SK-N-SH (cell line): ENCODE measurements at regions not wholly inside any gene's neighbourhood (a gene's known extent, or its start where the extent isn't known, plus 50 kb on each side); places are given as distances from the start of the nearest gene placed in this dataset.

Experiments used
- CTCF ChIA-PET: fragments of 300-600, 350-600 bp; formaldehyde crosslinking; extraction: SDS; loops from one replicate; lab custom pipeline; 2021; lab: Yijun Ruan, JAX
- POLR2A ChIA-PET: fragments of 350-600 bp; sonication (Branson Sonifier 250); formaldehyde crosslinking; extraction: SDS; loops from one replicate; lab custom pipeline; 2020; ENCODE audit warnings: antibody characterized with exemption, inconsistent platforms; lab: Yijun Ruan, JAX
- DNase-seq: peaks from one replicate; pipeline ENCODE4 v3.0.0; 2012
- H2AFZ ChIP-seq: fragments of 200-600 bp; sonication (generic); 2 replicates; pipeline ENCODE4 v1.8.1; 2016; ENCODE audit warnings: antibody characterized with exemption, mild to moderate bottlenecking, low read depth
- H3F3A ChIP-seq: fragments of 200-600 bp; sonication (generic); replicated peaks from 2 replicates; pipeline ENCODE3; 2016; ENCODE audit warnings: antibody characterized with exemption, mild to moderate bottlenecking; ENCODE audit not compliant: insufficient read depth
- H3K27ac ChIP-seq, 2 experiments: fragments of 200-500 bp in 1 of 2; fragments of 200-600 bp in 1 of 2; sonication (Bioruptor generic) in 1 of 2; sonication (generic), shearing (Covaris generic) in 1 of 2; 2 replicates each; pipeline versions ENCODE4 v1.5.1 to v1.6.1; 2014 to 2016; ENCODE audit warnings: low read depth in 2 of 2, inconsistent platforms in 1 of 2, low read length in 1 of 2, mild to moderate bottlenecking in 1 of 2, mixed read lengths in 1 of 2
- H3K27me3 ChIP-seq: fragments of 200-600 bp; sonication (generic), shearing (Covaris generic); 2 replicates; pipeline ENCODE4 v1.6.1; 2016; ENCODE audit warnings: mixed run types; ENCODE audit not compliant: insufficient read depth
- H3K36me3 ChIP-seq, 2 experiments: fragments of 200-500 bp in 1 of 2; fragments of 200-600 bp in 1 of 2; sonication (Bioruptor generic) in 1 of 2; sonication (generic) in 1 of 2; replicated peaks in 1 of 2; 2 replicates each; pipeline versions ENCODE3 to v1.5.1; 2014 to 2016; ENCODE audit warnings: low read length in 1 of 2, mild to moderate bottlenecking in 1 of 2; ENCODE audit not compliant: insufficient read depth in 2 of 2, control insufficient read depth in 1 of 2
- H3K4me1 ChIP-seq, 2 experiments: fragments of 200-500 bp in 1 of 2; fragments of 200-600 bp in 1 of 2; sonication (Bioruptor generic) in 1 of 2; sonication (generic), shearing (Covaris generic) in 1 of 2; 2 replicates each; pipeline versions ENCODE4 v1.5.1 to v1.6.1; 2014 to 2016; ENCODE audit warnings: low read depth in 1 of 2, low read length in 1 of 2, mixed run types in 1 of 2; ENCODE audit not compliant: insufficient read depth in 2 of 2, control insufficient read depth in 1 of 2
- H3K4me2 ChIP-seq: fragments of 200-600 bp; sonication (generic), shearing (Covaris generic); 2 replicates; pipeline ENCODE4 v1.6.1; 2017; ENCODE audit warnings: mixed run types
- H3K4me3 ChIP-seq, 2 experiments: fragments of 200-500 bp in 1 of 2; fragments of 200-600 bp in 1 of 2; sonication (Bioruptor generic) in 1 of 2; sonication (generic), shearing (Covaris generic) in 1 of 2; 2 replicates each; pipeline versions ENCODE4 v1.5.1 to v1.8.1; 2014 to 2016; ENCODE audit warnings: low read depth in 2 of 2, inconsistent platforms in 1 of 2, low read length in 1 of 2, mild to moderate bottlenecking in 1 of 2, mixed read lengths in 1 of 2, moderate library complexity in 1 of 2
- H3K79me2 ChIP-seq: fragments of 200-600 bp; sonication (generic); 2 replicates; pipeline ENCODE4 v1.8.1; 2017; ENCODE audit warnings: mild to moderate bottlenecking; ENCODE audit not compliant: insufficient read depth
- H3K9ac ChIP-seq: fragments of 200-600 bp; sonication (generic); 2 replicates; pipeline ENCODE4 v1.6.1; 2017; ENCODE audit warnings: mixed run types
- H3K9me2 ChIP-seq: fragments of 200-600 bp; sonication (generic); 2 replicates; pipeline ENCODE4 v1.6.1; 2017; ENCODE audit warnings: mixed run types
- H3K9me3 ChIP-seq: fragments of 200-600 bp; sonication (generic); 2 replicates; pipeline ENCODE4 v1.6.1; 2017; ENCODE audit warnings: mixed run types, mild to moderate bottlenecking, moderate library complexity
- H4K20me1 ChIP-seq: fragments of 200-600 bp; sonication (generic); 2 replicates; pipeline ENCODE4 v1.6.1; 2017; ENCODE audit warnings: mild to moderate bottlenecking, mixed run types; ENCODE audit not compliant: insufficient read depth
- CHD2 ChIP-seq: fragments of 150-350 bp; IDR thresholded peaks from 2 replicates; pipeline ENCODE4 v1.6.1; 2018; ENCODE audit warnings: low read length; ENCODE audit not compliant: partially characterized antibody
- ELF1 ChIP-seq: IDR thresholded peaks from 2 replicates; pipeline ENCODE4 v1.4.0; 2012
- FOSL2 ChIP-seq: IDR thresholded peaks from 2 replicates; pipeline ENCODE4 v1.4.0; 2012; ENCODE audit warnings: low read depth, mild to moderate bottlenecking, moderate library complexity, borderline replicate concordance
- FOXJ3 ChIP-seq: sonication (generic); formaldehyde crosslinking; IDR thresholded peaks from 2 replicates; pipeline ENCODE4 v1.5.1; 2020; ENCODE audit warnings: mild to moderate bottlenecking, missing genetic modification reagents
- FOXM1 ChIP-seq: IDR thresholded peaks from 2 replicates; pipeline ENCODE4 v1.4.0; 2012; ENCODE audit warnings: low read depth, mild to moderate bottlenecking
- GABPA ChIP-seq: IDR thresholded peaks from 2 replicates; pipeline ENCODE4 v1.4.0; 2012; ENCODE audit warnings: low read depth, mild to moderate bottlenecking
- JUND ChIP-seq: IDR thresholded peaks from 2 replicates; pipeline ENCODE4 v1.4.0; 2012
- MEF2A ChIP-seq: IDR thresholded peaks from 2 replicates; pipeline ENCODE4 v1.4.0; 2012; ENCODE audit warnings: low read depth, borderline replicate concordance
- PBX3 ChIP-seq: IDR thresholded peaks from 2 replicates; pipeline ENCODE4; 2012
- RAD21 ChIP-seq: IDR thresholded peaks from 2 replicates; pipeline ENCODE4 v1.6.1; 2012; ENCODE audit warnings: mild to moderate bottlenecking, low read length
- RCOR1 ChIP-seq: fragments of 150-350 bp; IDR thresholded peaks from 2 replicates; pipeline ENCODE4 v1.6.1; 2017; ENCODE audit warnings: antibody characterized with exemption, low read length
- RFX5 ChIP-seq: IDR thresholded peaks from 2 replicates; pipeline ENCODE4 v1.6.1; 2012; ENCODE audit warnings: mild to moderate bottlenecking, improper control_type of control experiment, low read length
- SIN3A ChIP-seq: IDR thresholded peaks from 2 replicates; pipeline ENCODE4 v1.6.1; 2012; ENCODE audit warnings: low read depth, mild to moderate bottlenecking, low read length, moderate library complexity, borderline replicate concordance
- SMC3 ChIP-seq: IDR thresholded peaks from 2 replicates; pipeline ENCODE4 v1.6.1; 2012; ENCODE audit warnings: low read depth, low read length, improper control_type of control experiment
- TAF1 ChIP-seq: IDR thresholded peaks from 2 replicates; pipeline ENCODE4 v1.6.1; 2012; ENCODE audit warnings: low read depth, mild to moderate bottlenecking, low read length, moderate library complexity, borderline replicate concordance
- TCF12 ChIP-seq: IDR thresholded peaks from 2 replicates; pipeline ENCODE4 v1.4.0; 2012
- TEAD4 ChIP-seq: IDR thresholded peaks from 2 replicates; pipeline ENCODE4 v1.4.0; 2012; ENCODE audit warnings: mild to moderate bottlenecking, borderline replicate concordance; ENCODE audit not compliant: insufficient read depth
- WGBS: methylation state at CpG from one replicate; pipeline ENCODE4 v1.1.6; 2017; ENCODE audit warnings: low lambda C conversion rate; 5-methylcytosine and 5-hydroxymethylcytosine counted together
- TF ChIP-seq, protein P1 (sequence below): IDR thresholded peaks from 2 replicates; pipeline ENCODE4 v1.4.0; 2012; ENCODE audit warnings: low read depth, borderline replicate concordance
- TF ChIP-seq, protein P2 (sequence below): IDR thresholded peaks from 2 replicates; pipeline ENCODE4 v1.4.0; 2012; ENCODE audit warnings: low read depth, borderline replicate concordance

DNA sequence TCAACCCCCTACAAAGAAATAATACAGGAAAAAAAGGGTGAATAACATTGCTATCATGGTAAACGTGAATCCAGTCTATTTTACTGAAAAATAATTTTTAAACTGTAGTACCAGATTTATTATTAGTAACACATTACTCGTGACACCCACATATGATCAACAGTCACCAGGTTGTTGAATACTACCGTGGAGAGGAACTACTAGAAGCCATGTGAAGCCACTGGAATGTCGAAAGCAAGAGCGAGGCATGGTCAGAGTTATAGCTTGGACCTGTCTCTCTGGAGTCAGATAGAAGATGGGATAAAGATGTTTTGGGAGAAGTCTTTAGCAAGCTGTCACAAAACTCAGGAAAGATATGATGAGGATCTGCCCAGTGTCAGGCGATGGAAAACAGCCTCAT lies 63.2 kb upstream of the EPB41L3 start (continued):
- TF ChIP-seq, protein P1, sequence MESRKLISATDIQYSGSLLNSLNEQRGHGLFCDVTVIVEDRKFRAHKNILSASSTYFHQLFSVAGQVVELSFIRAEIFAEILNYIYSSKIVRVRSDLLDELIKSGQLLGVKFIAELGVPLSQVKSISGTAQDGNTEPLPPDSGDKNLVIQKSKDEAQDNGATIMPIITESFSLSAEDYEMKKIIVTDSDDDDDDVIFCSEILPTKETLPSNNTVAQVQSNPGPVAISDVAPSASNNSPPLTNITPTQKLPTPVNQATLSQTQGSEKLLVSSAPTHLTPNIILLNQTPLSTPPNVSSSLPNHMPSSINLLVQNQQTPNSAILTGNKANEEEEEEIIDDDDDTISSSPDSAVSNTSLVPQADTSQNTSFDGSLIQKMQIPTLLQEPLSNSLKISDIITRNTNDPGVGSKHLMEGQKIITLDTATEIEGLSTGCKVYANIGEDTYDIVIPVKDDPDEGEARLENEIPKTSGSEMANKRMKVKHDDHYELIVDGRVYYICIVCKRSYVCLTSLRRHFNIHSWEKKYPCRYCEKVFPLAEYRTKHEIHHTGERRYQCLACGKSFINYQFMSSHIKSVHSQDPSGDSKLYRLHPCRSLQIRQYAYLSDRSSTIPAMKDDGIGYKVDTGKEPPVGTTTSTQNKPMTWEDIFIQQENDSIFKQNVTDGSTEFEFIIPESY: no peak
- TF ChIP-seq GABPA (no peak), FOSL2 (no peak), SMC3 (no peak)
- TF ChIP-seq, all 33 proteins: peak for 0

- Histone ChIP-seq H3K4me2 (no peak overlapping the region), H3K27ac (no peak overlapping the region), H3K4me1 (no peaks in the 10 kb centered on the region), H3K4me3 (no peak overlapping the region), H3F3A (no peaks in the 10 kb centered on the region), H3K27me3 (peaks cover 18% of the 10 kb centered on the region; the same call in 1 of the 2 replicates), H3K9me3 (no peaks in the 10 kb centered on the region), H3K36me3 (no peaks in the 10 kb centered on the region), H3K79me2 (no peaks in the 10 kb centered on the region), H3K9ac (no peak overlapping the region), H3K9me2 (no peaks in the 10 kb centered on the region), H2AFZ (no peak overlapping the region), H4K20me1 (no peaks in the 10 kb centered on the region)
- 3% methylated on average over 2 of the region's 2 CpGs for WGBS
- POLR2A ChIA-PET: no interaction called here
- DNase-seq: no peak
- CTCF ChIA-PET: interaction anchor here (1.0 kb wide), 1 partner anchor 148 kb away, joined by 3 read pairs; no protein-coding TSS in a partner anchor
- no peak for TF ChIP-seq PBX3
- no peak for TF ChIP-seq RAD21
- TF ChIP-seq RFX5: no peak
- TF ChIP-seq, protein P2, sequence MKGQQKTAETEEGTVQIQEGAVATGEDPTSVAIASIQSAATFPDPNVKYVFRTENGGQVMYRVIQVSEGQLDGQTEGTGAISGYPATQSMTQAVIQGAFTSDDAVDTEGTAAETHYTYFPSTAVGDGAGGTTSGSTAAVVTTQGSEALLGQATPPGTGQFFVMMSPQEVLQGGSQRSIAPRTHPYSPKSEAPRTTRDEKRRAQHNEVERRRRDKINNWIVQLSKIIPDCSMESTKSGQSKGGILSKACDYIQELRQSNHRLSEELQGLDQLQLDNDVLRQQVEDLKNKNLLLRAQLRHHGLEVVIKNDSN: no peak
- no peak for TF ChIP-seq RCOR1
- TF ChIP-seq ELF1: no peak
- TF ChIP-seq TEAD4: no peak
- TF ChIP-seq, protein P1: no peak
- no peak for TF ChIP-seq TAF1
- TF ChIP-seq FOXM1: no peak
- no peak for TF ChIP-seq SIN3A
- TF ChIP-seq TCF12: no peak
- TF ChIP-seq MEF2A: no peak
- TF ChIP-seq FOXJ3 (CRISPR knock-in tag): no peak
- TF ChIP-seq CHD2: no peak
- TF ChIP-seq FOSL2: no peak
- no peak for TF ChIP-seq JUND
These were observed 61.0 kb upstream of the EPB41L3 start for GRCh38 chr18:5604778-5605177.
